ENCODE measurements at regions not wholly inside any gene's neighbourhood (a gene's known extent, or its start where the extent isn't known, plus 50 kb on each side); places are given as distances from the start of the nearest gene placed in this dataset.

DNA sequence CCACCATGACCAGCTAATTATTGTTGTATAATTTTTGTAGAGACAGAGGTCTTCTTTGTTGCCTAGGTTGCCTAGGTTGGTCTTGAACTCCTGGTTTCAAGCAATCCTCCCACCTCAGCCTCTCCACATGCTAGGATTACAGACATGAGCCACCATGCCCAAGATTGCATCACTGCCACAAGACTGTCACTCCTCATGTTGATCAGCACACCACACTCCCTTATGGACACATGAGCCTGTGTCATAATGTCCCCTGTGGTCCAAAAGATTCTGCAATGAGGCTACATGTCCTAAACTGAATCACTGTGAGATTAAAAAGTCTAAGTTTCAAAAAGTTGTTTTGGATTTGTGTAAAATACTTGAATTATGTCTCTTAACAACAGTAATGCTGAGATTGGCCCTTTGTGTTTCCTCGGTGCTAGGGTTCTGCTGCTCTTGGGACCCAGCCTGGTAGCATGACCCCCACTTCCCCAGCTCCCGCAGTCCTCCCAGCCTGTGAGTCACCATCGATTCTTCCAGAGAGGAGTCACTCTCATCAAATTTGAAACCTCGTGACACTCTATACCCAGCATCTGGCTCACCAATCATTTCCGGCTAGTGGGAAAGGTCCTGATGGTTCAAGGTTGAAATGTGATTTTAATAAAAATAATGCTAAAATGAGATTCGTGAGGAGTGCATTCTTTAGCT, 890.9 kb downstream of the VRK1 start:
- TF ChIP-seq CTCF (IDR thresholded peaks at IDR 0.05; ENCODE audit: insufficient read depth, low read length) (no peak), POLR2AphosphoS5 (IDR thresholded peaks at IDR 0.05; ENCODE audit: low read depth) (no peak), SPI1 (IDR thresholded peaks at IDR 0.05; ENCODE audit: borderline replicate concordance, low read depth) (no peak)
